H1 (cell line): ENCODE measurements at regions not wholly inside any gene's neighbourhood (a gene's known extent, or its start where the extent isn't known, plus 50 kb on each side); places are given as distances from the start of the nearest gene placed in this dataset.

Experiments
- CTCF ChIA-PET: fragments of 300-600 bp; sonication (Branson Sonifier 250); formaldehyde crosslinking; loops from one replicate; lab custom pipeline; 2021; ENCODE audit not compliant: partially characterized antibody; lab: Charles Lee
- POLR2A ChIA-PET: fragments of 300-600 bp; sonication (Branson Sonifier 250); formaldehyde crosslinking; loops from one replicate; lab custom pipeline; 2021; ENCODE audit warnings: inconsistent platforms; ENCODE audit not compliant: partially characterized antibody; lab: Charles Lee
- DNase-seq, 2 experiments: peaks; one replicate each; pipeline versions ENCODE4 v3.0.0 to v3.0.0-alpha.2; 2010 to 2022; ENCODE audit warnings: low spot score in 2 of 2, low read depth in 1 of 2, mixed read lengths in 1 of 2
- FAIRE-seq: peaks from 2 replicates; lab custom pipeline; 2011; peaks lifted over from hg19 to GRCh38; lab: Jason Lieb, UNC
- H2AFZ ChIP-seq: 2 replicates; pipeline ENCODE4 v1.8.1; 2012; ENCODE audit warnings: low read length, inconsistent platforms
- H2AK5ac ChIP-seq: 2 replicates; pipeline ENCODE4 v1.6.1; 2013; ENCODE audit warnings: low read depth, low read length
- H2BK120ac ChIP-seq: replicated peaks from 2 replicates; pipeline ENCODE3; 2013; ENCODE audit warnings: low read depth, low read length, inconsistent platforms
- H2BK12ac ChIP-seq: 2 replicates; pipeline ENCODE4 v1.6.1; 2013; ENCODE audit warnings: low read depth, low read length
- H2BK15ac ChIP-seq: 2 replicates; pipeline ENCODE4 v1.6.1; 2013; ENCODE audit warnings: low read length
- H2BK20ac ChIP-seq: 2 replicates; pipeline ENCODE4 v1.6.1; 2013; ENCODE audit warnings: low read length
- H2BK5ac ChIP-seq: 2 replicates; pipeline ENCODE4 v1.6.1; 2013; ENCODE audit warnings: low read depth, low read length
- H3K14ac ChIP-seq: 2 replicates; pipeline ENCODE4 v1.6.1; 2013; ENCODE audit warnings: inconsistent platforms; ENCODE audit not compliant: insufficient read length
- H3K18ac ChIP-seq: 2 replicates; pipeline ENCODE4 v1.6.1; 2013; ENCODE audit warnings: low read length; ENCODE audit errors: extremely low read depth
- H3K23ac ChIP-seq: 2 replicates; pipeline ENCODE4 v1.6.1; 2013; ENCODE audit warnings: inconsistent platforms; ENCODE audit not compliant: insufficient read length
- H3K23me2 ChIP-seq: 2 replicates; pipeline ENCODE4 v1.6.1; 2013; ENCODE audit warnings: low read depth, low read length
- H3K27ac ChIP-seq: 2 replicates; pipeline ENCODE4 v1.6.1; 2011; ENCODE audit warnings: low read depth, low read length, inconsistent platforms
- H3K27me3 ChIP-seq, 4 experiments: replicated peaks in 1 of 4; 1 replicate in 1 of 4; 2 replicates in 3 of 4; pipeline versions ENCODE4 v1.6.1 to v1.8.1; 2011 to 2013; ENCODE audit warnings: low read length in 3 of 4, mild to moderate bottlenecking in 3 of 4, inconsistent platforms in 2 of 4, mixed read lengths in 2 of 4, moderate library complexity in 1 of 4; ENCODE audit not compliant: control insufficient read depth in 3 of 4, insufficient read depth in 3 of 4; ENCODE audit errors: extremely low read depth in 1 of 4
- H3K36me3 ChIP-seq, 4 experiments: 2 replicates each; pipeline versions ENCODE4 v1.6.1 to v1.8.1; 2011 to 2013; ENCODE audit warnings: mild to moderate bottlenecking in 4 of 4, low read length in 3 of 4, moderate library complexity in 2 of 4, control low read depth in 1 of 4, inconsistent platforms in 1 of 4; ENCODE audit not compliant: insufficient read depth in 4 of 4, control insufficient read depth in 2 of 4
- H3K4ac ChIP-seq: replicated peaks from 2 replicates; pipeline ENCODE3; 2013; ENCODE audit warnings: low read length, low read depth, mixed read lengths, inconsistent platforms; ENCODE audit not compliant: insufficient read length
- H3K4me1 ChIP-seq, 4 experiments: replicated peaks in 1 of 4; 1 replicate in 1 of 4; 2 replicates in 3 of 4; pipeline versions ENCODE4 v1.6.1 to v1.8.1; 2011 to 2013; ENCODE audit warnings: low read length in 3 of 4, inconsistent platforms in 2 of 4, mixed read lengths in 1 of 4; ENCODE audit not compliant: insufficient read depth in 4 of 4, control insufficient read depth in 3 of 4
- H3K4me2 ChIP-seq, 2 experiments: 2 replicates each; pipeline versions ENCODE4 v1.6.1 to v1.8.1; 2011 to 2013; ENCODE audit warnings: low read depth in 2 of 2, low read length in 2 of 2, control low read depth in 1 of 2, inconsistent platforms in 1 of 2, mild to moderate bottlenecking in 1 of 2; ENCODE audit not compliant: insufficient read depth in 1 of 2
- H3K4me3 ChIP-seq, 4 experiments: fragments of 200-600, 300-600 bp in 1 of 4; sonication (generic), shearing (Covaris generic), sonication (Bioruptor Twin) in 1 of 4; 2 replicates each; pipeline versions ENCODE4 v1.5.1 to v1.8.1; 2011 to 2016; ENCODE audit warnings: low read length in 4 of 4, low read depth in 3 of 4, control low read depth in 2 of 4, inconsistent platforms in 2 of 4, mild to moderate bottlenecking in 2 of 4, mixed read lengths in 1 of 4, moderate library complexity in 1 of 4; ENCODE audit not compliant: insufficient read depth in 2 of 4; ENCODE audit errors: extremely low read depth in 1 of 4
- H3K56ac ChIP-seq: replicated peaks from 2 replicates; pipeline ENCODE3; 2013; ENCODE audit warnings: low read depth, mild to moderate bottlenecking, mixed read lengths, low read length, inconsistent platforms; ENCODE audit not compliant: insufficient read length
- H3K79me1 ChIP-seq: 2 replicates; pipeline ENCODE4 v1.6.1; 2013; ENCODE audit warnings: low read depth, low read length, control low read depth
- H3K79me2 ChIP-seq, 2 experiments: 2 replicates each; pipeline versions ENCODE4 v1.6.1 to v1.8.1; 2012 to 2013; ENCODE audit warnings: low read length in 2 of 2, mild to moderate bottlenecking in 2 of 2, inconsistent platforms in 1 of 2; ENCODE audit not compliant: insufficient read depth in 2 of 2, control insufficient read depth in 1 of 2
- H3K9ac ChIP-seq, 4 experiments: replicated peaks in 1 of 4; 1 replicate in 1 of 4; 2 replicates in 3 of 4; pipeline versions ENCODE4 v1.6.1 to v1.8.1; 2011 to 2013; ENCODE audit warnings: low read depth in 3 of 4, low read length in 3 of 4, control low read depth in 2 of 4, mild to moderate bottlenecking in 2 of 4, moderate library complexity in 2 of 4, inconsistent platforms in 1 of 4; ENCODE audit errors: extremely low read depth in 1 of 4
- H3K9me3 ChIP-seq, 2 experiments: 2 replicates each; pipeline versions ENCODE4 v1.6.1 to v1.8.1; 2012 to 2013; ENCODE audit warnings: mild to moderate bottlenecking in 2 of 2, moderate library complexity in 2 of 2, control low read depth in 1 of 2, inconsistent platforms in 1 of 2, low read depth in 1 of 2, low read length in 1 of 2, mixed read lengths in 1 of 2; ENCODE audit not compliant: insufficient read depth in 2 of 2
- H4K20me1 ChIP-seq, 2 experiments: replicated peaks in 1 of 2; 2 replicates each; pipeline versions ENCODE3 to v1.8.1; 2011 to 2013; ENCODE audit warnings: inconsistent platforms in 2 of 2, low read length in 2 of 2, mild to moderate bottlenecking in 1 of 2; ENCODE audit not compliant: insufficient read depth in 2 of 2, control insufficient read depth in 1 of 2
- H4K5ac ChIP-seq: 2 replicates; pipeline ENCODE4 v1.6.1; 2013; ENCODE audit warnings: low read length, low read depth, mixed read lengths, inconsistent platforms; ENCODE audit not compliant: insufficient read length
- H4K8ac ChIP-seq: 2 replicates; pipeline ENCODE4 v1.8.0; 2013; ENCODE audit warnings: mild to moderate bottlenecking, moderate library complexity, low read length, inconsistent platforms; ENCODE audit not compliant: insufficient read depth; ENCODE audit errors: extremely low read depth
- H4K91ac ChIP-seq: replicated peaks from 2 replicates; pipeline ENCODE3; 2013; ENCODE audit warnings: low read length, mixed read lengths, inconsistent platforms; ENCODE audit not compliant: insufficient read length
- SIX5 ChIP-seq: IDR thresholded peaks from 2 replicates; pipeline ENCODE4 v1.6.1; 2011; ENCODE audit warnings: mild to moderate bottlenecking, low read depth, low read length
- WGBS, 2 experiments: shearing (Covaris generic) in 1 of 2; methylation state at CpG; one replicate each; pipeline versions ENCODE4 v1.1.6 to v1.1.7; 2013 to 2015; ENCODE audit warnings: low lambda C conversion rate in 2 of 2, mixed read lengths in 2 of 2, inconsistent platforms in 1 of 2, low coverage in 1 of 2, missing lambda C conversion rate in 1 of 2; ENCODE audit not compliant: insufficient replicate concordance in 2 of 2, insufficient coverage in 1 of 2, insufficient read length in 1 of 2; ENCODE audit errors: extremely low coverage in 1 of 2, missing lambda C conversion rate in 1 of 2; 5-methylcytosine and 5-hydroxymethylcytosine counted together

GRCh38 chr2:12094134-12094533, 347.7 kb downstream of the LPIN1 start:
- no peak overlapping the region for H4K8ac ChIP-seq
- no peak overlapping the region for H2BK15ac ChIP-seq
- 90% methylated on average over 3 of the region's 3 CpGs; no CpG with 5 or more reads in 1 of the 2 experiments for WGBS, 2 experiments
- H2BK12ac ChIP-seq, result peak overlapping the region; percentile 21; the same call in 1 of the 2 replicates
- no peak overlapping the region for H2BK5ac ChIP-seq
- H3K27ac ChIP-seq, result no peak overlapping the region
- no peaks in the 10 kb centered on the region for H3K27me3 ChIP-seq
- peaks cover 0 to 9% (median 8%) of the 10 kb centered on the region in 4 experiments; a peak in 6 of 7 replicates for H3K4me1 ChIP-seq
- H4K20me1 ChIP-seq, result no peaks in the 10 kb centered on the region
- H4K91ac ChIP-seq, result peak overlapping the region; percentile 51
- no peak for TF ChIP-seq SIX5
- no peak overlapping the region for H4K5ac ChIP-seq
- no peak overlapping the region for H3K23ac ChIP-seq
- H2BK20ac ChIP-seq, result no peak overlapping the region
- H3K79me2 ChIP-seq, result no peaks in the 10 kb centered on the region
- H3K36me3 ChIP-seq, result no peaks in the 10 kb centered on the region
- no peak for DNase-seq
- no peak overlapping the region for H3K4ac ChIP-seq
- FAIRE-seq, result no peak
- no peak overlapping the region for H3K9ac ChIP-seq
- ChIA-PET CTCF (no interaction called here), POLR2A (no interaction called here)
- no peaks in the 10 kb centered on the region for H3K79me1 ChIP-seq
- peak overlapping the region; percentile 35 for H2BK120ac ChIP-seq
- no peaks in the 10 kb centered on the region; a peak in 1 of 4 replicates for H3K9me3 ChIP-seq
- H2AK5ac ChIP-seq, result no peak overlapping the region
- H3K23me2 ChIP-seq, result 0 out of 2 replicates have a peak, but pooled peaks cover 2% of the 10 kb centered on the region
- H3K4me2 ChIP-seq, result no peak overlapping the region
- H3K56ac ChIP-seq, result no peak overlapping the region
- no peak overlapping the region for H3K18ac ChIP-seq
- H3K14ac ChIP-seq, result no peak overlapping the region
- H3K4me3 ChIP-seq, result no peak overlapping the region
- peak overlapping the region; percentile 59; the same call in 1 of the 2 replicates for H2AFZ ChIP-seq
